ENCODE measurements at regions not wholly inside any gene's neighbourhood (a gene's known extent, or its start where the extent isn't known, plus 50 kb on each side); places are given as distances from the start of the nearest gene placed in this dataset.

- ATAC-seq = no peak
- H3K4me1 ChIP-seq = no peaks in the 10 kb centered on the region
- H3K27me3 ChIP-seq = no peaks in the 10 kb centered on the region
- no peak for TF ChIP-seq CTCF (IDR thresholded peaks at IDR 0.05)
- intact Hi-C loops (cut with DNase I) = no loop called here
- H3K36me3 ChIP-seq = no peaks in the 10 kb centered on the region
- no peaks in the 10 kb centered on the region for H3K9me3 ChIP-seq
- no peak overlapping the region for H3K4me3 ChIP-seq
- 47 to 52% methylated on average over 7 of the region's 7 CpGs for WGBS, 2 donors
- FAIRE-seq = no peak
- no peak overlapping the region for H3K27ac ChIP-seq
- no peak for DNase-seq
Observed at GRCh38 chr13:23007426-23007825, 173.4 kb upstream of the SGCG start.

GRCh38 chr13:23018143-23018542 is 162.6 kb upstream of the SGCG start:
- no peak for ATAC-seq
- no peaks in the 10 kb centered on the region for H3K27me3 ChIP-seq
- H3K4me3 ChIP-seq = no peak overlapping the region
- no peak overlapping the region for H3K27ac ChIP-seq
- TF ChIP-seq CTCF (IDR thresholded peaks at IDR 0.05) = no peak
- no peaks in the 10 kb centered on the region for H3K36me3 ChIP-seq
- H3K4me1 ChIP-seq = no peaks in the 10 kb centered on the region
- WGBS, 2 donors = 65 to 72% methylated on average over 3 of the region's 3 CpGs
- FAIRE-seq = no peak
- intact Hi-C loops (cut with DNase I) = no loop called here
- no peak for DNase-seq
- no peaks in the 10 kb centered on the region for H3K9me3 ChIP-seq

GRCh38 chr13:23020246-23020843 is 160.4 kb upstream of the SGCG start:
- Histone ChIP-seq H3K9me3 (no peaks in the 10 kb centered on the region), H3K27me3 (no peaks in the 10 kb centered on the region), H3K27ac (no peak overlapping the region), H3K4me1 (no peaks in the 10 kb centered on the region), H3K4me3 (no peak overlapping the region), H3K36me3 (no peaks in the 10 kb centered on the region)
- TF ChIP-seq CTCF (IDR thresholded peaks at IDR 0.05) = peak; percentile 67 to 83 (median 78)
- intact Hi-C loops (cut with DNase I) = no loop called here
- DNase-seq (peak in 2 of 6 donors; percentile 4 to 44), ATAC-seq (peak; percentile 58 to 91 (median 86)), FAIRE-seq (no peak)
- WGBS, 2 donors = 4 to 11% methylated on average over 5 of the region's 5 CpGs

GRCh38 chr13:23021906-23022305 is 158.9 kb upstream of the SGCG start:
- no peak for TF ChIP-seq CTCF (IDR thresholded peaks at IDR 0.05)
- whole genome bisulfite sequencing, 2 donors = 67 to 79% methylated on average over 5 of the region's 5 CpGs
- Histone ChIP-seq H3K4me1 (no peaks in the 10 kb centered on the region), H3K9me3 (no peaks in the 10 kb centered on the region), H3K36me3 (no peaks in the 10 kb centered on the region), H3K4me3 (no peak overlapping the region), H3K27ac (no peak overlapping the region), H3K27me3 (no peaks in the 10 kb centered on the region)
- no peak for FAIRE-seq
- DNase-seq = no peak
- intact Hi-C loops (cut with DNase I) = no loop called here
- no peak for ATAC-seq

- Histone ChIP-seq H3K36me3 (no peaks in the 10 kb centered on the region), H3K4me1 (no peaks in the 10 kb centered on the region), H3K9me3 (no peaks in the 10 kb centered on the region), H3K27ac (no peak overlapping the region), H3K27me3 (no peaks in the 10 kb centered on the region), H3K4me3 (no peak overlapping the region)
- intact Hi-C loops (cut with DNase I) = no loop called here
- WGBS, 2 donors = 61 to 70% methylated on average over 7 of the region's 7 CpGs
- no peak for ATAC-seq
- no peak for DNase-seq
- FAIRE-seq = no peak
- TF ChIP-seq CTCF (IDR thresholded peaks at IDR 0.05) = no peak
Observed at GRCh38 chr13:23022704-23023103, 158.1 kb upstream of the SGCG start.
